Neural cell (in vitro differentiated cells): ENCODE measurements at regions not wholly inside any gene's neighbourhood (a gene's known extent, or its start where the extent isn't known, plus 50 kb on each side); places are given as distances from the start of the nearest gene placed in this dataset.

ENCODE experiments used
- H2AFZ ChIP-seq: fragments of 200-600, 300-800 bp; sonication (generic), shearing (Covaris generic); 2 replicates; pipeline ENCODE4 v1.6.0; 2014; ENCODE audit warnings: low read depth, mild to moderate bottlenecking, antibody characterized with exemption, low read length, moderate library complexity
- H3F3A ChIP-seq: fragments of 200-600 bp; shearing (Covaris generic); 2 replicates; pipeline ENCODE4 v1.6.1; 2016; ENCODE audit warnings: mild to moderate bottlenecking, moderate library complexity, mixed read lengths, antibody characterized with exemption, low read length; ENCODE audit not compliant: insufficient read depth, poor library complexity, severe bottlenecking
- H3K27ac ChIP-seq: fragments of 200-600, 300-800 bp; sonication (generic), shearing (Covaris generic); 2 replicates; pipeline ENCODE4 v1.5.1; 2014; ENCODE audit warnings: mild to moderate bottlenecking, low read length, moderate library complexity
- H3K27me3 ChIP-seq: fragments of 300-800, 200-600 bp; sonication (generic), shearing (Covaris generic); 2 replicates; pipeline ENCODE4 v1.6.0; 2014; ENCODE audit warnings: mild to moderate bottlenecking, low read depth, low read length, moderate library complexity; ENCODE audit not compliant: insufficient read depth
- H3K36me3 ChIP-seq: fragments of 300-800, 200-600 bp; sonication (generic), shearing (Covaris generic); 2 replicates; pipeline ENCODE4 v1.5.1; 2014; ENCODE audit warnings: mild to moderate bottlenecking, antibody characterized with exemption, low read length, moderate library complexity; ENCODE audit not compliant: insufficient read depth
- H3K4me2 ChIP-seq: fragments of 300-800, 200-600 bp; sonication (generic), shearing (Covaris generic); 2 replicates; pipeline ENCODE4 v1.6.0; 2014; ENCODE audit warnings: mild to moderate bottlenecking, low read length
- H3K4me3 ChIP-seq: fragments of 300-800, 200-600 bp; sonication (generic), shearing (Covaris generic); 2 replicates; pipeline ENCODE4 v1.5.1; 2014; ENCODE audit warnings: mild to moderate bottlenecking, low read length, moderate library complexity
- H3K79me2 ChIP-seq: fragments of 200-600 bp; shearing (Covaris generic); replicated peaks from 2 replicates; pipeline ENCODE4 v1.6.0; 2014; ENCODE audit warnings: mild to moderate bottlenecking, low read length, moderate library complexity; ENCODE audit not compliant: insufficient read depth
- H3K9ac ChIP-seq: fragments of 300-800, 200-600 bp; sonication (generic), shearing (Covaris generic); 2 replicates; pipeline ENCODE4 v1.6.1; 2016; ENCODE audit warnings: mild to moderate bottlenecking, low read length, mixed read lengths
- H3K9me2 ChIP-seq: fragments of 200-600 bp; shearing (Covaris generic); 2 replicates; pipeline ENCODE4 v1.6.1; 2016; ENCODE audit warnings: mild to moderate bottlenecking, low read length, mixed read lengths; ENCODE audit not compliant: insufficient read depth
- H3K9me3 ChIP-seq: fragments of 200-600, 300-800 bp; sonication (generic), shearing (Covaris generic); 2 replicates; pipeline ENCODE4 v1.6.1; 2016; ENCODE audit warnings: mild to moderate bottlenecking, mixed run types, low read length, moderate library complexity, mixed read lengths
- H4K20me1 ChIP-seq: fragments of 200-600 bp; shearing (Covaris generic); 2 replicates; pipeline ENCODE4 v1.6.1; 2016; ENCODE audit warnings: mild to moderate bottlenecking, mixed run types; ENCODE audit not compliant: insufficient read depth
- CTCF ChIP-seq: fragments of 450-650 bp; IDR thresholded peaks from 2 replicates; pipeline ENCODE4 v1.5.1; 2014; ENCODE audit warnings: antibody characterized with exemption, mild to moderate bottlenecking, moderate library complexity; ENCODE audit not compliant: poor library complexity, severe bottlenecking
- EP300 ChIP-seq: fragments of 450-650 bp; conservative IDR thresholded peaks from 2 replicates; pipeline ENCODE4 v1.6.1; 2014; ENCODE audit warnings: antibody characterized with exemption, mild to moderate bottlenecking, moderate library complexity; ENCODE audit not compliant: poor library complexity, severe bottlenecking
- EZH2 ChIP-seq: fragments of 200-600, 300-800 bp; shearing (Covaris generic), sonication (generic); IDR thresholded peaks from 2 replicates; pipeline ENCODE4 v1.6.1; 2014; ENCODE audit warnings: antibody characterized with exemption, low read length, borderline replicate concordance, mild to moderate bottlenecking; ENCODE audit not compliant: insufficient read depth, poor library complexity, severe bottlenecking
- MXI1 ChIP-seq: fragments of 450-650 bp; conservative IDR thresholded peaks from 2 replicates; pipeline ENCODE4 v1.6.1; 2014; ENCODE audit warnings: antibody characterized with exemption, mild to moderate bottlenecking; ENCODE audit not compliant: poor library complexity, severe bottlenecking
- POLR2AphosphoS5 ChIP-seq: IDR thresholded peaks from 2 replicates; pipeline ENCODE4 v1.6.1; 2012
- RAD21 ChIP-seq: fragments of 450-650 bp; conservative IDR thresholded peaks from 2 replicates; pipeline ENCODE4 v1.6.1; 2014; ENCODE audit warnings: antibody characterized with exemption, mild to moderate bottlenecking, moderate library complexity
- REST ChIP-seq: IDR thresholded peaks from 2 replicates; pipeline ENCODE4 v1.6.1; 2012; ENCODE audit warnings: borderline replicate concordance
- SMC3 ChIP-seq: fragments of 450-650 bp; conservative IDR thresholded peaks from 2 replicates; pipeline ENCODE4 v1.6.1; 2014; ENCODE audit warnings: antibody characterized with exemption, mild to moderate bottlenecking, moderate library complexity; ENCODE audit not compliant: poor library complexity
- TAF1 ChIP-seq: IDR thresholded peaks from 2 replicates; pipeline ENCODE4 v1.6.1; 2012; ENCODE audit warnings: low read depth

- Histone ChIP-seq H3K79me2 (no peaks in the 10 kb centered on the region), H3K27ac (no peak overlapping the region), H3K9me3 (no peaks in the 10 kb centered on the region), H2AFZ (no peak overlapping the region), H4K20me1 (no peaks in the 10 kb centered on the region), H3K4me2 (no peak overlapping the region), H3K9ac (no peak overlapping the region), H3K9me2 (no peaks in the 10 kb centered on the region), H3K27me3 (no peaks in the 10 kb centered on the region), H3K4me3 (no peak overlapping the region), H3K36me3 (no peaks in the 10 kb centered on the region), H3F3A (no peaks in the 10 kb centered on the region)
- TF ChIP-seq POLR2AphosphoS5 (no peak), CTCF (no peak), SMC3 (no peak), EZH2 (no peak), MXI1 (no peak), EP300 (no peak)
These were observed 256.4 kb upstream of the PWP1 start for GRCh38 chr12:107429006-107429705.

- no peaks in the 10 kb centered on the region for H3K9me2 ChIP-seq
- no peak overlapping the region for H3K4me3 ChIP-seq
- no peaks in the 10 kb centered on the region for H3K79me2 ChIP-seq
- H4K20me1 ChIP-seq = no peaks in the 10 kb centered on the region
- no peaks in the 10 kb centered on the region for H3K27me3 ChIP-seq
- H3K27ac ChIP-seq = no peak overlapping the region
- H3K9me3 ChIP-seq = no peaks in the 10 kb centered on the region
- H3K36me3 ChIP-seq = no peaks in the 10 kb centered on the region
- H3F3A ChIP-seq = no peaks in the 10 kb centered on the region
- no peak overlapping the region for H2AFZ ChIP-seq
- TF ChIP-seq MXI1 (no peak), EZH2 (no peak)
- no peak overlapping the region for H3K4me2 ChIP-seq
- no peak overlapping the region for H3K9ac ChIP-seq
These were observed 253.7 kb upstream of the PWP1 start for GRCh38 chr12:107431942-107432341.

- Histone ChIP-seq H3F3A (no peaks in the 10 kb centered on the region), H4K20me1 (no peaks in the 10 kb centered on the region), H3K4me2 (no peak overlapping the region), H2AFZ (no peak overlapping the region), H3K9ac (no peak overlapping the region), H3K9me2 (no peaks in the 10 kb centered on the region), H3K36me3 (no peaks in the 10 kb centered on the region), H3K27me3 (no peaks in the 10 kb centered on the region), H3K9me3 (no peaks in the 10 kb centered on the region), H3K27ac (no peak overlapping the region), H3K4me3 (no peak overlapping the region), H3K79me2 (no peaks in the 10 kb centered on the region)
- TF ChIP-seq EZH2 (no peak), MXI1 (no peak), POLR2AphosphoS5 (no peak), TAF1 (no peak), RAD21 (no peak), REST (no peak), CTCF (no peak), EP300 (no peak), SMC3 (no peak)
These were observed 250.5 kb upstream of the PWP1 start for GRCh38 chr12:107435072-107435471.
